H1 (cell line): ENCODE measurements at regions not wholly inside any gene's neighbourhood (a gene's known extent, or its start where the extent isn't known, plus 50 kb on each side); places are given as distances from the start of the nearest gene placed in this dataset.

Experiments
- ASH2L ChIP-seq: fragments of 200-600, 300-600 bp; sonication (generic); IDR thresholded peaks from one replicate; pipeline ENCODE4 v1.7.1; 2017; ENCODE audit warnings: low read length
- CBX5 ChIP-seq: fragments of 300-800, 300-1000 bp; sonication (generic); IDR thresholded peaks from 2 replicates; pipeline ENCODE4 v1.7.1; 2016; ENCODE audit warnings: antibody characterized with exemption, low read length, low read depth
- CEBPB ChIP-seq: IDR thresholded peaks from 2 replicates; pipeline ENCODE4 v1.6.1; 2012; ENCODE audit warnings: low read depth, low read length
- CHD2 ChIP-seq: IDR thresholded peaks from 2 replicates; pipeline ENCODE4 v1.6.1; 2012; ENCODE audit warnings: low read length, improper control_type of control experiment
- CREB1 ChIP-seq: IDR thresholded peaks from 2 replicates; pipeline ENCODE4 v1.6.1; 2012; ENCODE audit warnings: inconsistent platforms
- CTCF ChIP-seq, 3 experiments: IDR thresholded peaks; 1 replicate in 2 of 3; 2 replicates in 1 of 3; pipeline versions ENCODE4 v1.5.1 to v1.6.1; 2011; ENCODE audit warnings: low read length in 3 of 3, mild to moderate bottlenecking in 3 of 3, inconsistent platforms in 2 of 3, low read depth in 1 of 3, moderate library complexity in 1 of 3; ENCODE audit not compliant: insufficient read depth in 1 of 3; ENCODE audit errors: control extremely low read depth in 1 of 3
- EZH2 ChIP-seq: fragments of 200-600 bp; sonication (generic); IDR thresholded peaks from 2 replicates; pipeline ENCODE4 v1.7.1; 2012; ENCODE audit warnings: low read depth, mild to moderate bottlenecking, moderate library complexity, low read length, inconsistent platforms; ENCODE audit not compliant: severe bottlenecking
- POLR2A ChIP-seq, 2 experiments: IDR thresholded peaks; 1 replicate in 1 of 2; 2 replicates in 1 of 2; pipeline ENCODE4 v1.6.1; 2011; ENCODE audit warnings: low read depth in 2 of 2, low read length in 2 of 2, mild to moderate bottlenecking in 2 of 2; ENCODE audit errors: control extremely low read depth in 1 of 2
- ZNF274 ChIP-seq: IDR thresholded peaks from 2 replicates; pipeline ENCODE4 v1.7.0; 2012; ENCODE audit warnings: low read length, borderline replicate concordance; ENCODE audit errors: extremely low read depth

- no peak for TF ChIP-seq CBX5
- TF ChIP-seq ZNF274: no peak
- TF ChIP-seq CEBPB: no peak
- no peak for TF ChIP-seq CTCF (IDR thresholded peaks at IDR 0.05; ENCODE audit: control extremely low read depth in 1 of 3, insufficient read depth in 1 of 3, low read depth in 1 of 3, low read length in 3 of 3)
- TF ChIP-seq ASH2L: no peak
- no peak for TF ChIP-seq EZH2
- no peak for TF ChIP-seq CREB1
- no peak for TF ChIP-seq POLR2A (IDR thresholded peaks at IDR 0.05; ENCODE audit: control extremely low read depth in 1 of 2, low read depth in 2 of 2, low read length in 2 of 2)
- TF ChIP-seq CHD2: no peak
These were observed 159.2 kb upstream of the HS6ST1 start for GRCh38 chr2:128477891-128478290.
